CD4-positive, alpha-beta T cell treated with Interleukin-12 subunit alpha and Interleukin-12 subunit beta, for 1 hour (primary cell): ENCODE measurements at regions not wholly inside any gene's neighbourhood (a gene's known extent, or its start where the extent isn't known, plus 50 kb on each side); places are given as distances from the start of the nearest gene placed in this dataset.

Source experiments
- DNase-seq: peaks from one replicate; pipeline ENCODE4 v3.0.0-alpha.2; 2020

DNA sequence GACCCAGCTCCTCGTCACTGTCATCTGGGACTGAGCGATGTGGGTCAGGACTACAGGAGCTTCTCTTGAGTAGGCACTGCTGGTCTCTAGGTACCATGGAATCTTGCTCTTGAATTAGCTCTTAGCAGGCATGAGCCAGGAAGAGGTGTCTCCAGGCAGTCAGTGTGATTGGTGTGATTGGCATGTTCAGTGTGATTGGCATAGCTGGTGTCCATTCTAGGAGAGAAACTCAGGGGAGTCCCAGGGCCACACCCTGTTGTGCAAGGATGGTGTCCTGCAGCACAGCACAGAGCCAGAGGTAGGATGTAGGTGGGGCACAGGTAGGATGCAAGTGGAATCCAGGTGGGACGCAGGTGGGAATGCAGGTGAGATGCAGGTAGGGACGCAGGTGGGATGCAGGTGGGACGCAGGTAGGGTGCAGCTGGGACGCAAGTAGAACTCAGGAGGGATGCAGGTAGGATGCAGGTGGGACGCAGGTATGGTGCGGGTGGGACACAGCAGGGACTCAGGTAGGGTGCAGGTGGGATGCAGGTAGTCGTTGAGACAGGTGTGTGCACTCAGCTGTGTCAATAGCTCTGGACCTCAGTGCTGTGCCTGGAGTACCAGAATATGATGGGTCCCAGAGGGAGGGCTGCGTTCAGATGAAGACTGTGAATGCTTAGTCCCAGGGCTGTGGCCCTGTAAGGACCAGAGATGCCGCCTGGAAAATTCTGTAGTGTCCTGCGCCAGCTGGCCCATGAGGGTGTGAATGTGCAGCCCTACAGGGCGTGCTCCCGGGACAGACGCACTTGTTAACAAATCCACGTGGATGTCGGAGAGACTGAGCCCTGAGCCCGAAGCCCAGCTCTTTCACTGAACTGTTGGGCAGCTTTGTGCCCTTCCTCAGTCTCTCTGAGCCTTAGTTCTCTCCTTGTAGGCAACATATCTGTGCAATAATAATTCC is 248.2 kb upstream of the PITRM1 start:
- DNase-seq, result no peak

DNA sequence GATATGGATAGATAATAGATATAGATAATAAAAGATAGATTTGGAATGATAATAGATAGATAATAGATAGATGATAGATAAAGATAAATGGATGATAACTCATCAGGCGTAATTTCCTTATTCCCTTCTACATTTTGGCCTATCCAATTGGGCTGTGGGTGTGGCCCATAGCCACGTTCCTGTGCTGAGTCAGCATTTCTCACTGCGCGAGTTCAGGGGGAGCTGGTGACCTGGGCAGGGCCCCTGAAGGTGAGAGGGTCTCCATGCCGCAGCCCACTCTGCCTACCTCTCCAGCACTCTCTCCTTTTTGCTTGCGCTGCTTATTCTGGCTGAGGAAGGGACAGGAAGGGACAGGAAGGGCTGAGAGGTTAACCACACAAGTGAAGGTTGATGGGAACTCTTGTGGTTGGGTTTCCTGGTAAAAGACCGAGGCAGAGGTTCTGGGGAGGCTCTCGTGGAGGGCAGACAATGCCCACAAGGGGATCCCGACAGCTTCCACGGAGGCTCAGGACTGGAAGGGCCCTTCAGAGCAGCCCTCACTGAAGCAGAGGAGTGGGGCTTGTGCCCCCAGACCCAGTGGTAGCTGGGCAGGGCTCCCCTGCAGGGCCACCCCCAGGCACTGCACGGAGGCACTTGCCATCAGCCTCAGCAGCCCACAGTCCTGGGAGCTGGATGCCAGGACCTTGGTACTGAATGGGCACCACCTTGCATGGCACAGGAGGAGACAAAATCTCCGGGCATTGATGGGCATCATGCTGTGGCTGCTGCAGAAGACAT is 247.3 kb upstream of the PITRM1 start:
- DNase-seq, result peak; percentile 10

DNA sequence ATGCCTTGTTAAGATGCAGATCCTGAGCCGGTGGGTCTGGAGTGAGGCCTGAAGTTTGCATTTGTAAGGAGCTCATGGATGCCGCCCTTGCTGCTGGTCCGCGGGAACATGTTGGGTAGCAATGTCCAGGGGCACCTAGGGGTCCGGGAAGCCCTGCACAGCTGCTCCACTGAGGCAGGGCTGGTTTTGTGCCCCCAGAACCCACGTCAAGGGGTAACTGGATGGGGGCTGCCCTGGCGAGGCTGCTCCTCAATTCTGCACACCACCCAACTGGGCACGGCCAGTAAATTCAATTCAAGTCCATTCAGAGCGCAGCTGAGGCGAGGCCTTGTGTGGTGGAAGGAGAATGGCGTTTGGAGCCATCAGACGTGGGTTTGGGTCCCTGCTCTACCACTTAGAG is 246.3 kb upstream of the PITRM1 start:
- DNase-seq, result no peak

DNA sequence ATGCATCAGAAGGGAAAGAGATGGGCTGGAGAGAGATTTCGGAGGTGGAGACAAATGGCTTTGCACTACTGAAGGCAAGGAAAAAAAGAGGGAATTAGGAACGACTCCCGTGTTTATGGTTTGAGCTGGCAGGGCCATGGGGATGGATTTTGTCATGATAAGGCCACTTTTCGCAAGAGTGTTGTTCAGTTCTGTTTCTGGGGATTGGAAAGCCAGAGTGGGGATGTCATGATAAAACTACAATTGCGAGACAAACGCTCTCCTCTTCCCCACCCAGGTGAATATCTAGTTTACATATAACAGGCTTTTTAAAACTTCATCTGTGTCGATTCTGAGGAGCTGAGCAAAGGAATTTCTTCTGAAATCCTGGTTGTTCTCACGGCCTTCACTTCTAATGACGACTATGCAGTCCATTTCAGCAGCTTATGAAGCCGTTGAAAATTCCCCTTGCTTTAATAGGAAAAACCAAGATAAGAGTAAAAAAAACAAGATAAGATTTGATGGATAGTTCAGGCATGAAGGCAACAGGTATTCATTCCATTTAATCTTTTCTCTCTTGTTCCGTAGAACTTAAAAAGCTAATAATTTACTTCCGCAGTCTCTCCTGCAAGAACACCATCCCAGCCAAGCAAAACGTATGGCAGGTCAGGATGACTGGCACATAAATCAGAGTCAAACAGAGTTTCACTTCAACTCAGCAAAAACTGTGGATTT is 245.6 kb upstream of the PITRM1 start:
- DNase-seq, result no peak

DNA sequence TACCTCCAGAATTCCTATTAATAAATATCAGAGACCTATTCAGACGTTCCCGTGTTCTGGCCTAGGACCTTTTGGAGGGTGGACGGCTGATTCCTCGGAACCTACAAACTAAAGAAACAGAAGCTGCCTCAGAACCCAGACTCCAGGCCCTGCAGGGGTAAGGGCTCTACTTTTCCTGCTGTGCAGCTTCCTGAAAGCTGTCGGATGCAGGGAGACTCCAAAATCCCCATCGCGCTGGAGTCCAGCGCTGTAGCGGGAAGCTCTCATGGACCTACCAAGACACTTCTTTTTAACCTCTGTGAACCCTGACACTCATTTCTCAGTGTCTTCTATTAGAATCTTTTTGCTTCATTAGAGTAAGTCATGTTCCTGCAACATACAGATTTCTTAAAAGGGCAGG is 244.5 kb upstream of the PITRM1 start:
- DNase-seq, result no peak

DNA sequence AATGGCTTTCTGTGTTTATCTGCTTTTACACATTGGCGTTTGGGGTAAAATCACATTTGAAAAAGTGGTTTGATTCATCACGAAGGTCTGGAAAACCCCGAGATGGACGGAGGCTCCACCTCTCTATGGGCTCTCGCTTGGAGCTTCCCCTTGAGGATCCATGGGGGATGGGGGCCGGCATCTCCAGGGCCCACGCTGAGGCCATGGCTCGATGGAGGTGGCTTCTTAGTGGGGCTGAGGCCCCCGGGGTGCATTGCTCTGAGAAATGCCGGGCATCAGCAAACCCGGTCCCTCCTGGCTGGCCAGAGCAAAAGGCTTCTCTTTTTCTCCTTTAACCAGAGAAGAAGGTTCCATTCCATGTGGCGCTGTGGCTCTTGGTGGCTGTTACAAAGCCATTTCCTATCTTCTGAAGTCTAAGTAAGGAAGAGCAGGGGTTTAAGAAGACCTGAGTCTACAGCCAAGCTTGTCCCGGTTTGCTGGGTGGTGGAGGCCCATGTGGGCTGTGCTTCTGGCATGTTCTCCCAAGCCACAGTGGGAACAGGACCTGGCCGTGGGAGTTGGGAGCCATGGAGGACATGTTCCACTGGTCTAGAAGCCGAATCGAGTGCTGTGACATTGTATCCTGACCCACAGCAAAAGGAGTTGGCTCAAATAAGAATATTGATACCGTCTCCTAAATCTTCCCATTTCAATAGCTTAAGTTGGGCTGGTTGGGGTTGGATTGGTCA is 243.5 kb upstream of the PITRM1 start:
- DNase-seq, result no peak

DNA sequence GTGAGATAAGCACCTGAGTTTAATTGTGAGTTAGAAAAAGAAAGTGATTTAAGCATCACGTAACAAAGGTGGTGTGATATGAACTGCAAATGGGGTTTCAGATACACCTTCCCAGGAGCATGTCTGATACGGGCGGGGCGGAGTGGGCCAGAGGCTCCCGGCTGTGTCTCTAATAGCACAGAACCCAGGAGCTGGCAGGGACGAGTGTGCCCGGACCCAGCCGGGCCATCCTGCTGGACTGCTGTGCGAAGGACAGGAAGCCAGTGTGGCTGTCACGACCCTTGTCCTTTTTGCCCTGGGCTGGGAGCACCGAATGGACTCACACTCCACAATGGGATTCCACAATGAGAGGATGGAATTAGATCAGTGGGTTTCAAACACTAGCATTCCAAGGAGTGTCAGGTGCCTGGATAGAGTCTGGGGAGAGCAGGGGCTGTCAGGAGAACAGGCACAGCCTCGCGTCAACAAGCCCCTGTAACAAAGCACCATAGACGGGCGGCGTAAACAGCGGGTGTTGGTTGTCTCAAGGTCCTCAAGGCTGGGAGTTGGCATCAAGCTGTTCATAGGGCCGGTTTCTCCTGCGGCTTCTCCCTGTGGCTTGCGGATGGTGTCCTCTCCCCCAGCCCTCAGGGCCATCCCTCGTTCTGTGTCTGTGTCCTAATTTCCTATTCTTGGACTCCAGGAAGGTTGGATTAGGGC is 242.6 kb upstream of the PITRM1 start:
- no peak for DNase-seq

DNA sequence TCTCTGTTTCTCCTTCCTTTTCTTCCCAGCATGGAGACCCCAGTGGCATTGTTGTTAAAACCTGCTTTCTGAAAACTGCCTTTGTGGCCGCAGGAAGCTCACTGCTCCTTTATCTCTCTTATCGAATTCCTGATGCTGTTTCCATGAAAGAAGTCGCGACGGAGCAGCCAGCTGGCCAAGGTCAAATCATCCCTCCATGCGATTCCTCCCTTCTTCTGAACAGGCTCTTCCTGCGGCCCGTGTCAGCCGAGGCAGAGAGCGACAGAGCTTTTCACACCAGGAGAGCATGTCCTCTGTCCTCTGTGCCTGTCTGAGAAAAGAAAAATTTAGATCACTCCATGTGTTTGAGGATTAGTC is 242.1 kb upstream of the PITRM1 start:
- DNase-seq, result no peak

DNA sequence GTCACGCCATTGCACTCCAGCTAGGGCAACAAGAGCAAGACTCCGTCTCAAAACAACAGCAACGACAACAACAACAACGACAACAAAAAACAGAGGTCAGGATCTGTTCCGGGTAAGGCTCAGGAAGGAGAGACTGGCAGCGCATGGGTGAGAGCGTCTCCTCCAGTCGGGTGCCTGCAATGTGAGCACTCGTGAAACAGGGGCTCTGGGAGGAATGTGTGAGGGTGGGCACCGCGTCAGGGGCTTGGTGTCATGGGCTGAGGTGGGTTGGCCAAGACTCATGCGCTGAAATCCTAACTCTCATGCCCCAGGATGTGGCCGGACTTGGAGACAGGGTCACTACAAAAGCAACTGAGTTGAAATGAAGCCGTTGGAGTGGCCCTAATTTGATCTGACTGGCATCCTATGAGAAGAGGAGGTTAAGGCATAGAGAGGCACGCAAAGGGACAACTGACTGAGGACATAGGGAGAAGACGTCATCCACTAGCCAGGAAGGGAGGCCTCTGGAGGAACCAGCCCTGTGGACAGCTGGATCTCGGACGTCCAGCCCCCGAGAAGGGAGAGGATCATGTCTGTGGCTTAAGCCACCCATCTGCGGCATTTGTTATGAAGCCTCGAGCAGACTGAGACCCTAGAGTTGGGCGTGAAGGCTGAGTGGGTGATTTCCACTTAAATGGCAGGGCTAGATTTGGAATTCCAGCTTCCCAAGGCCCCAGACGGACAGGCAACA is 241.5 kb upstream of the PITRM1 start:
- DNase-seq, result no peak

DNA sequence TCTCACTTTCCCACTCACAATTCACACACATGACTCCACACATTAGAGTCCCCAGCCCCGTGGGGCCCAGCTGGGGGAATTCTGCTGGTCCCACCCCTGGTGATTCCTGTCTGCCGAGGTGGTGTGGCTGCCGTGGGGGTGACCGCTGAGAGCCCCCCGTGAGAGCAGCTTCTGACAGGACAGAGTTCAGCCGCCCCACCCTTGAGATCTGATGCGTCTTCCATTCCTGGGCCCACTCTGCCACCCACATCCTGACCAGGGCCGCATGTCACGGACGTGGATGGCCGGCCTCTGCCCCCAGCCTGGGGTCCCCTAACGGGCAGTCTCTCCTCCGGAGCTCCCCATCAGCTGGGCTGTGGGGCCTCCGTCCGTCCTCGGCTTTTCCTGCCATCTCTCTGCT is 240.1 kb upstream of the PITRM1 start:
- DNase-seq, result no peak

DNA sequence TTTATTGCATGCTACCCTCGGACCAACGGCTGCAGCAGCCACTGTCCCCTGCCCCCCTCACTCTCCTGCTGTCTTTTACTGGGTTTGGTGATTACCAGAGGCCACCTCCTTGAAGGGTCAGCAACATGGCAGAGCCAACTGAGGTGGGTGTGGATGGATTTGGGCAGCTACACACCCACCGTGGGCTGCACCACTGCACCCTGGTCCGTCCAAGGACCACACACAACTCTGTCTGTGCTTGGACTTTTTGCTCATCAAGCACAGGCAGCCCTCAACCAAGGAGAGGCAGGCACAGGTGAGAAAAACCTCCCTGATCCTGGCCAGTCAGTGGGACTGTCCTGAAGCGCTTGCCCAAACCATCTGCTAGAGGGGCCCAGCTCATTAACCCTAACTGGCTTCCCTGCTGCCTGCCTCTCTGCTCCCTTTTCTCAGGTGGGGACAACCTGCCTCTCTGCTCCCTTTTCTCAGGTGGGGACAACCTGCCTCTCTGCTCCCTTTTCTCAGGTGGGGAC is 239.5 kb upstream of the PITRM1 start:
- DNase-seq, result no peak

DNA sequence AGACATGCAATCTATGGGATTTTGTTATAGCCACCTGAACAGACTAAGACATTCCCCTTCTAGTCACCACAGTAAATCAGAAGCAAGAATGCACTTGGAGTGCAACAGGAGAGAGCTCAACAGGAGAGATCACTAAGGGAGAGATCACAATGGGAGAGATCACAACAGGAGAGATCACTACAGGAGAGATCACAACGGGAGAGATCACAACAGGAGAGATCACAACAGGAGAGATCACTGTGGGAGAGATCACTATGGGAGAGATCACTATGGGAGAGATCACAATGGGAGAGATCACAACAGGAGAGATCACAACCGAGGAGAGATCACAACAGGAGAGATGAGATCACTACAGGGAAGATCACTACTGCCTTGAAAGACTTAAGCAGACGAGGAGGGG is 238.5 kb upstream of the PITRM1 start:
- DNase-seq, result no peak

DNA sequence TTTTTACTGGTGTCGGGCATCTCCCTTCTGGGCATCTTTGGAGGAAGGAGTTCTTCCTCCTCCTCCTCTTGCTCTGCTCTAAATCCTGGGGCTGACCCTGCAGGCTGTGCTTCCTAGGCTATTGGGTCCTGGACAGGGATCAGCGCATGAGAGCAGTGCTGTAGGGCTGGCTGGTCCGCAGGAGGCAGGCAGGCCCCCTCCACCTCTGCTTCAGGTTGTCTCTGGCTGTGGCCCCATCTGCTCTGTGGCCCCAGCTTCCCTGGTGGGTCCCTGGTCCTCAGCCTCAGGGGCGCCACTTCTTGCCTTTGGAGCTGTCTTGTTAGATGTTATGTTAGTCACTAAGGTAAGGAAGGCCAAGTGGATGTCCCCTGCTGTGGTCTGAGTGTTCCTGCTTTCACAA is 237.3 kb upstream of the PITRM1 start:
- no peak for DNase-seq

DNA sequence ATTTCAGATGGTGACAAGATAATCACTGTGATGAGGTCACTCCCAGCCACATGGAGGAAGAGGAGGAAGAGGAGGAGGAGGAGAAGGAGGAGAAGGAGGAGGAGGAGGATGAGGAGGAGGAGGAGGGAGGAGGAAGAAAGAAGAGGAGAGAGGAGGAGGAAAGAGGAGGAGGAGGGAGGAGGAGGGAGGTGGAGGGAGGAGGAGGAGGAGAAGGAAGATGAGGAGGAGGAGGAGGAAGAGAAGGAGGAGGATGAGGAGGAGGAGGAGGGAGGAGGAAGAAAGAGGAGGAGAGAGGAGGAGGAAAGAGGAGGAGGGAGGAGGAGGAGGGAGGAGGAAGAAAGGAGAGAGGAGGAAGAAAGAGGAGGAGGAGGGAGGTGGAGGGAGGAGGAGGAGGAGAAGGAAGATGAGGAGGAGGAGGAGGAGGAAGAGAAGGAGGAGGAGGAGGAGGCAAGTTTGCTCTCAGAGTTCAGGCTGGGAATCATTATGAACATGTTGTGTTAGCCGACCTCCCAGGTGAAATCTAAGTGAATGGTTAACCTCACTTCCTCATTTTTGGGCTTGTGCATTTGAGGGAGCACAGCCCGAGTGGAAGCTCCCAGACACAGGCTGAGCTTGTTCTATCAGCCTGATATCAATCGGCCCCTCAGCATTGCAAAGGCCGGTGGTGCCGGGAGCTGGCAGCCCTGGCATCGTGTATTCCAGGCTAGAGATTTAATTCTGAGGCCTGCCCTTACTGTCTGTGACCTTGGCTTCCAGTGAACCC is 236.2 kb upstream of the PITRM1 start:
- DNase-seq, result no peak

DNA sequence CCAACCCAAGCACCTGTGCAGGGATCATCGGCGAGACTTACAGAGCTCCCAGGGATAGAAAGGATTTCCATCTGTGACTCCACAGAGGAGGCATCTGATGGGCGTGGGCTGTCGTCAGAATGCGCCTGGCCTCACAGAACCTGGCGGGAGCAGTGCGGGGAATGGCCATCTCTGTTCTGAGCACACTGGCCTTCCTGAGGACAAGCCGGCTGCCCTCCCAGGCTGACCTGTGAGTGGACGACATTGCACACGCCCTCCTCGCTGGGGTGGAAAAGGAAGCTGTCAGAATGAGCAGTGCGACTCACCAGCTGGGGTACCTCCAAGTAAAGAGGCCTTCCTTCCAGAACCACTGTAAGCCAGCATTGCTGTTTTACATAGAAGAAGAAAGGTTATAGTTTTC is 234.6 kb upstream of the PITRM1 start:
- DNase-seq, result no peak

DNA sequence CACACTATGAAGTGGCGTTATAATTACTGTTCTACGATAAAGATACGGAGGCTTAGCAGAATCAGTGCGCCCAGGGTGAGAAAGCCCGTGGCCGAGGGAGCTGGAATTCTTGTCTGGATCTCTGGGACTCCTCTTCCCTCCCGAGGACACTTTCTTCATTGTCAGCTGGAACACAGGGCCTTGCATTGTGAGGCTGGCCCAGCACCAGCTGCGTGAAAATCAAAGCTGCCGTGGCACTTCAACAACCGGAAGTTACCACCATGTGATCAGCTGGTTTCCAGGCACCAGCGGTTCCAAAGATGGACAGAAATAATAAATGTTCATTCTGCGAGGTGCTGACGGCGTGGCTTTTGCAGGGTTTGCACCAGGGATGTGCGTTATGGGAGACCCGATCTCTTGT is 234.0 kb upstream of the PITRM1 start:
- no peak for DNase-seq

DNA sequence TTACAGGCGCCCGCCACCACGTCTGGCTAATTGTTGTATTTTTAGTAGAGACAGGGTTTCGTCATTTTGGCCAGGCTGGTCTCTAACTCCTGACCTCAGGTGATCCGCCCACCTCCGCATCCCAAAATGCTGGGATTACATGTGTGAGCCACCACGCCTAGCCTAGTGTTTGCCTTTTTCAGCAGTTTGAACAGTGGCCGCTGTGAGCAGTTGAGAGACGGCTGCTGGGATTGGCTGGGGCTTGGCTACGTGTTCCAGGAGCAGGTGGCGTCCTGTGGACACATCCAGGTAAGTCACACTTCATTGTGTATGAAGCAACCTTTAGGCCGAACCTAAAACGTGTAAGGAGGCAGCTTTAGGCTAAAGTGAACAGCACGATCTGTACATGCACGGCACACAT is 231.8 kb upstream of the PITRM1 start:
- no peak for DNase-seq

DNA sequence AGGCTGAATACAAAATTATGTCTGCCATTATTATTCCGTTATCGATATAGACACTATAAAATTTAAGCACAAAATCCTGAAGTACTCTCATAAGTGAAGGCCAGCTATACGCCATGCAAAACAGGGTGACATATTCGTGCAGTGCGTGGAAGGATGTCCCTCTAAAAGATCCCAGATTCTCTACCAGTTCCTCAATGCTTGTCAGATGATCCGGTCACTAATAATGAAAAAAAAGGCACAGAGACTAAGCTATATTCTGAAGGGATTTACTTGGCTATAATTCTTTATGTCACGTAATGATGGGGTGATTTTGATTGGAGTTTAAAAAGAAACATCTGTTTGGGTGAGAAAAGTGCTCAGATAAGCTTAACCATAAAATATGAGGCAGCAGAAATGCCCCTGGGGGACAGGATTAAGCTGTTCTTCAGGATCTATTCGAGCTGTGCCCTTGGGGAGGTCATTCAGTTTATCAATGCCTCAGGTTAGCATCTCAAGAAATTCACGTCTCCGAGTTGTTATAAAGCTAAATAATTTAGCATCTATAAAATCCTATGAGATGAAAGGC is 229.7 kb upstream of the PITRM1 start:
- DNase-seq, result no peak

DNA sequence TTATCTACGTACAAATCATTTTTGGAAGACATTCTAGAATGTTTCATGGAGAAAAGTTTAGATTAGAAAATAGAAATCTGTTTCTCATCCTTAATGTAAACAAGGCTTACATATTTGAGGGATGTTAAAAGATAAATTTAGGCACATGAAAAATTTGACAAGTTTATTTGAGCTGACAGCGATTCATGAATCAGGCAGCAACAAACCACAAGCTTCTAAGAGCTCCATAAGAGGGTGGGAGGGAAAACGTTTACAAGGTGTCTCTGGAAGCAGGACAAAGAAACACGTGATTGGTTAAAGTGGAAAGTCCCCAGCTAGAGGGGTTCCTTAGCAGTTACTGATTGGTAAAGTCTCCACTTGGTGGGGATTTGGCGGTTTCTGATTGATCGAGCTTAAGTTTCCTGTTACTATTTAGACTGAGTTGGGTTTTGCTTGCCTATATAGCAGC is 228.9 kb upstream of the PITRM1 start:
- DNase-seq, result no peak

DNA sequence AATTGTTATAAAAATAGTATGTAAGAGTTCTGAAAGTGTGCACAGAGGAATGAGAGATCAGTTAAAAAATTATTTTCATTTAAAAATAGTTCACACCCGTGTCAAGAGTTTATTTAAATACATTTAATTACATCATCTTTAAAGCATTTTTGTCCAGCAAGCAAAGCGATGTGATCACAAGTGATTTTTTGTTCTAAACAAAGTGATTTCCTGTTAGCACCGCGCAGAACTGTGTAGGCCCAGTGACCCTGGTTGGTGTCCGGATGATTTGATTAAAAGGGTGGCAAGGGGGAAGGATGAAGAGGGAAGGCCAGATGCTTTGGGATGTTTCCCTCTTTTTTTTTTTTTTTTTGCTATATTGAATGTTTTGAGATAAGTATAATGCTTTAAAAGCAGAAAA is 227.8 kb upstream of the PITRM1 start:
- no peak for DNase-seq
